H1 (cell line): ENCODE measurements at regions not wholly inside any gene's neighbourhood (a gene's known extent, or its start where the extent isn't known, plus 50 kb on each side); places are given as distances from the start of the nearest gene placed in this dataset.

Experiments
- CTCF ChIA-PET: fragments of 300-600 bp; sonication (Branson Sonifier 250); formaldehyde crosslinking; loops from one replicate; lab custom pipeline; 2021; ENCODE audit not compliant: partially characterized antibody; lab: Charles Lee
- POLR2A ChIA-PET: fragments of 300-600 bp; sonication (Branson Sonifier 250); formaldehyde crosslinking; loops from one replicate; lab custom pipeline; 2021; ENCODE audit warnings: inconsistent platforms; ENCODE audit not compliant: partially characterized antibody; lab: Charles Lee
- DNase-seq, 2 experiments: peaks; one replicate each; pipeline versions ENCODE4 v3.0.0 to v3.0.0-alpha.2; 2010 to 2022; ENCODE audit warnings: low spot score in 2 of 2, low read depth in 1 of 2, mixed read lengths in 1 of 2
- FAIRE-seq: peaks from 2 replicates; lab custom pipeline; 2011; peaks lifted over from hg19 to GRCh38; lab: Jason Lieb, UNC
- H2AFZ ChIP-seq: 2 replicates; pipeline ENCODE4 v1.8.1; 2012; ENCODE audit warnings: low read length, inconsistent platforms
- H2AK5ac ChIP-seq: 2 replicates; pipeline ENCODE4 v1.6.1; 2013; ENCODE audit warnings: low read depth, low read length
- H2BK120ac ChIP-seq: replicated peaks from 2 replicates; pipeline ENCODE3; 2013; ENCODE audit warnings: low read depth, low read length, inconsistent platforms
- H2BK12ac ChIP-seq: 2 replicates; pipeline ENCODE4 v1.6.1; 2013; ENCODE audit warnings: low read depth, low read length
- H2BK15ac ChIP-seq: 2 replicates; pipeline ENCODE4 v1.6.1; 2013; ENCODE audit warnings: low read length
- H2BK20ac ChIP-seq: 2 replicates; pipeline ENCODE4 v1.6.1; 2013; ENCODE audit warnings: low read length
- H2BK5ac ChIP-seq: 2 replicates; pipeline ENCODE4 v1.6.1; 2013; ENCODE audit warnings: low read depth, low read length
- H3K14ac ChIP-seq: 2 replicates; pipeline ENCODE4 v1.6.1; 2013; ENCODE audit warnings: inconsistent platforms; ENCODE audit not compliant: insufficient read length
- H3K18ac ChIP-seq: 2 replicates; pipeline ENCODE4 v1.6.1; 2013; ENCODE audit warnings: low read length; ENCODE audit errors: extremely low read depth
- H3K23ac ChIP-seq: 2 replicates; pipeline ENCODE4 v1.6.1; 2013; ENCODE audit warnings: inconsistent platforms; ENCODE audit not compliant: insufficient read length
- H3K23me2 ChIP-seq: 2 replicates; pipeline ENCODE4 v1.6.1; 2013; ENCODE audit warnings: low read depth, low read length
- H3K27ac ChIP-seq: 2 replicates; pipeline ENCODE4 v1.6.1; 2011; ENCODE audit warnings: low read depth, low read length, inconsistent platforms
- H3K27me3 ChIP-seq, 4 experiments: replicated peaks in 1 of 4; 1 replicate in 1 of 4; 2 replicates in 3 of 4; pipeline versions ENCODE4 v1.6.1 to v1.8.1; 2011 to 2013; ENCODE audit warnings: low read length in 3 of 4, mild to moderate bottlenecking in 3 of 4, inconsistent platforms in 2 of 4, mixed read lengths in 2 of 4, moderate library complexity in 1 of 4; ENCODE audit not compliant: control insufficient read depth in 3 of 4, insufficient read depth in 3 of 4; ENCODE audit errors: extremely low read depth in 1 of 4
- H3K36me3 ChIP-seq, 4 experiments: 2 replicates each; pipeline versions ENCODE4 v1.6.1 to v1.8.1; 2011 to 2013; ENCODE audit warnings: mild to moderate bottlenecking in 4 of 4, low read length in 3 of 4, moderate library complexity in 2 of 4, control low read depth in 1 of 4, inconsistent platforms in 1 of 4; ENCODE audit not compliant: insufficient read depth in 4 of 4, control insufficient read depth in 2 of 4
- H3K4ac ChIP-seq: replicated peaks from 2 replicates; pipeline ENCODE3; 2013; ENCODE audit warnings: low read length, low read depth, mixed read lengths, inconsistent platforms; ENCODE audit not compliant: insufficient read length
- H3K4me1 ChIP-seq, 4 experiments: replicated peaks in 1 of 4; 1 replicate in 1 of 4; 2 replicates in 3 of 4; pipeline versions ENCODE4 v1.6.1 to v1.8.1; 2011 to 2013; ENCODE audit warnings: low read length in 3 of 4, inconsistent platforms in 2 of 4, mixed read lengths in 1 of 4; ENCODE audit not compliant: insufficient read depth in 4 of 4, control insufficient read depth in 3 of 4
- H3K4me2 ChIP-seq, 2 experiments: 2 replicates each; pipeline versions ENCODE4 v1.6.1 to v1.8.1; 2011 to 2013; ENCODE audit warnings: low read depth in 2 of 2, low read length in 2 of 2, control low read depth in 1 of 2, inconsistent platforms in 1 of 2, mild to moderate bottlenecking in 1 of 2; ENCODE audit not compliant: insufficient read depth in 1 of 2
- H3K4me3 ChIP-seq, 4 experiments: fragments of 200-600, 300-600 bp in 1 of 4; sonication (generic), shearing (Covaris generic), sonication (Bioruptor Twin) in 1 of 4; 2 replicates each; pipeline versions ENCODE4 v1.5.1 to v1.8.1; 2011 to 2016; ENCODE audit warnings: low read length in 4 of 4, low read depth in 3 of 4, control low read depth in 2 of 4, inconsistent platforms in 2 of 4, mild to moderate bottlenecking in 2 of 4, mixed read lengths in 1 of 4, moderate library complexity in 1 of 4; ENCODE audit not compliant: insufficient read depth in 2 of 4; ENCODE audit errors: extremely low read depth in 1 of 4
- H3K56ac ChIP-seq: replicated peaks from 2 replicates; pipeline ENCODE3; 2013; ENCODE audit warnings: low read depth, mild to moderate bottlenecking, mixed read lengths, low read length, inconsistent platforms; ENCODE audit not compliant: insufficient read length
- H3K79me1 ChIP-seq: 2 replicates; pipeline ENCODE4 v1.6.1; 2013; ENCODE audit warnings: low read depth, low read length, control low read depth
- H3K79me2 ChIP-seq, 2 experiments: 2 replicates each; pipeline versions ENCODE4 v1.6.1 to v1.8.1; 2012 to 2013; ENCODE audit warnings: low read length in 2 of 2, mild to moderate bottlenecking in 2 of 2, inconsistent platforms in 1 of 2; ENCODE audit not compliant: insufficient read depth in 2 of 2, control insufficient read depth in 1 of 2
- H3K9ac ChIP-seq, 4 experiments: replicated peaks in 1 of 4; 1 replicate in 1 of 4; 2 replicates in 3 of 4; pipeline versions ENCODE4 v1.6.1 to v1.8.1; 2011 to 2013; ENCODE audit warnings: low read depth in 3 of 4, low read length in 3 of 4, control low read depth in 2 of 4, mild to moderate bottlenecking in 2 of 4, moderate library complexity in 2 of 4, inconsistent platforms in 1 of 4; ENCODE audit errors: extremely low read depth in 1 of 4
- H3K9me3 ChIP-seq, 2 experiments: 2 replicates each; pipeline versions ENCODE4 v1.6.1 to v1.8.1; 2012 to 2013; ENCODE audit warnings: mild to moderate bottlenecking in 2 of 2, moderate library complexity in 2 of 2, control low read depth in 1 of 2, inconsistent platforms in 1 of 2, low read depth in 1 of 2, low read length in 1 of 2, mixed read lengths in 1 of 2; ENCODE audit not compliant: insufficient read depth in 2 of 2
- H4K20me1 ChIP-seq, 2 experiments: replicated peaks in 1 of 2; 2 replicates each; pipeline versions ENCODE3 to v1.8.1; 2011 to 2013; ENCODE audit warnings: inconsistent platforms in 2 of 2, low read length in 2 of 2, mild to moderate bottlenecking in 1 of 2; ENCODE audit not compliant: insufficient read depth in 2 of 2, control insufficient read depth in 1 of 2
- H4K5ac ChIP-seq: 2 replicates; pipeline ENCODE4 v1.6.1; 2013; ENCODE audit warnings: low read length, low read depth, mixed read lengths, inconsistent platforms; ENCODE audit not compliant: insufficient read length
- H4K8ac ChIP-seq: 2 replicates; pipeline ENCODE4 v1.8.0; 2013; ENCODE audit warnings: mild to moderate bottlenecking, moderate library complexity, low read length, inconsistent platforms; ENCODE audit not compliant: insufficient read depth; ENCODE audit errors: extremely low read depth
- H4K91ac ChIP-seq: replicated peaks from 2 replicates; pipeline ENCODE3; 2013; ENCODE audit warnings: low read length, mixed read lengths, inconsistent platforms; ENCODE audit not compliant: insufficient read length
- CHD1 ChIP-seq: IDR thresholded peaks from 2 replicates; pipeline ENCODE4 v1.6.1; 2012; ENCODE audit warnings: low read depth, low read length, improper control_type of control experiment
- TEAD4 ChIP-seq: IDR thresholded peaks from 2 replicates; pipeline ENCODE4 v1.6.1; 2012; ENCODE audit warnings: low read depth, low read length, inconsistent platforms, mixed read lengths
- WGBS, 2 experiments: shearing (Covaris generic) in 1 of 2; methylation state at CpG; one replicate each; pipeline versions ENCODE4 v1.1.6 to v1.1.7; 2013 to 2015; ENCODE audit warnings: low lambda C conversion rate in 2 of 2, mixed read lengths in 2 of 2, inconsistent platforms in 1 of 2, low coverage in 1 of 2, missing lambda C conversion rate in 1 of 2; ENCODE audit not compliant: insufficient replicate concordance in 2 of 2, insufficient coverage in 1 of 2, insufficient read length in 1 of 2; ENCODE audit errors: extremely low coverage in 1 of 2, missing lambda C conversion rate in 1 of 2; 5-methylcytosine and 5-hydroxymethylcytosine counted together

DNA sequence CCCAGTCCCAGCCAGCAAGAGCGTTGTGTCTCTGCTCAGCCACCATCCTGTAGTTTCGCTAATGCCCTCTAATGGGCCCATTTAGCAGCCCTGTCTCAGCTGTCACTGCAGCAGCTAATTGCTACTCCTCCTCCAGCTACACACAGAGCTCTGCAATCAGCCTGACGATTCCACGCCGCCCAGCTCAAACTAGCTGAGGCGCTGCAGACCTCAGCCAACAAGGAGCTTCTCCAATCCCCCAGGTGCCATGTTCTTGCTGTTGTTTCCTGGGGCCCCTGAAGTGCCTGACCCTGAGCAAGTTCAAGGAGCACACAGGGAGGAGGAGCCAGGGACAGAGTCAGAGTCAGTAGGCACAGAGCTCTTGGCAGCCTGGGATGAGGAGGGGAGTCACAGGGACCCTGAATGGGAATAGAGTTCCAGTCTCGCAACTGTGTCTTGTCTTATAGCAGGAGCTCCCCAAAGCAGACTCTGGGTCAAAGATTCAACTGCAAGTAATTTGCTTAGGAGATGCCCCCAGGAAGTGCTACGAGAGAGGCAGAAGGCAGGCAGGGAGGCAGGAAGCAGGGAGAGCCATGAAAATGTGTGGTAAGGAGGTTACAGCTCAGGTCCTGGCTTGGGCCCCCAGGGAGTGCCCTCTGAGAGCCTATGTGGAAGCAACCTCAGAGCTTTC is 135.8 kb upstream of the UNC5B start:
- Histone ChIP-seq H3K79me2 (no peaks in the 10 kb centered on the region), H4K8ac (no peak overlapping the region), H3K4me2 (no peak overlapping the region), H4K5ac (no peak overlapping the region), H2BK120ac (no peak overlapping the region), H4K20me1 (no peaks in the 10 kb centered on the region), H3K23me2 (no peaks in the 10 kb centered on the region), H2BK15ac (no peak overlapping the region), H4K91ac (peak overlapping the region; percentile 39), H2BK12ac (no peak overlapping the region), H3K27ac (no peak overlapping the region), H3K9me3 (no peaks in the 10 kb centered on the region), H3K79me1 (no peaks in the 10 kb centered on the region), H3K4me1 (peaks cover 3 to 27% (median 11%) of the 10 kb centered on the region in 4 experiments; a peak in 6 of 7 replicates), H3K27me3 (no peaks in the 10 kb centered on the region; a peak in 1 of 7 replicates), H2AK5ac (0 out of 2 replicates have a peak overlapping the region, but pooled peaks have one; percentile 13), H3K18ac (no peak overlapping the region), H3K9ac (no peak overlapping the region), H3K56ac (no peak overlapping the region), H2AFZ (no peak overlapping the region), H3K4ac (no peak overlapping the region), H3K14ac (no peak overlapping the region), H3K23ac (no peak overlapping the region), H3K4me3 (no peak overlapping the region), H3K36me3 (no peaks in the 10 kb centered on the region), H2BK5ac (no peak overlapping the region), H2BK20ac (no peak overlapping the region)
- CTCF ChIA-PET = interaction anchor here (0.7 to 5.4 kb wide), 14 partner anchors 12 to 527 kb away, joined by 3 to 29 read pairs (median 3); no protein-coding TSS in a partner anchor
- FAIRE-seq (no peak), DNase-seq (peak in 1 of 2 experiments; percentile 46)
- POLR2A ChIA-PET = interaction anchor here (1.6 kb wide), 1 partner anchor 139 kb away, joined by 3 read pairs; no protein-coding TSS in a partner anchor
- 79% methylated on average over 8 of the region's 8 CpGs; no CpG with 5 or more reads in 1 of the 2 experiments for WGBS, 2 experiments
- TF ChIP-seq CHD1 = no peak
- TF ChIP-seq TEAD4 = no peak
